ENCODE measurements at regions not wholly inside any gene's neighbourhood (a gene's known extent, or its start where the extent isn't known, plus 50 kb on each side); places are given as distances from the start of the nearest gene placed in this dataset.

DNA sequence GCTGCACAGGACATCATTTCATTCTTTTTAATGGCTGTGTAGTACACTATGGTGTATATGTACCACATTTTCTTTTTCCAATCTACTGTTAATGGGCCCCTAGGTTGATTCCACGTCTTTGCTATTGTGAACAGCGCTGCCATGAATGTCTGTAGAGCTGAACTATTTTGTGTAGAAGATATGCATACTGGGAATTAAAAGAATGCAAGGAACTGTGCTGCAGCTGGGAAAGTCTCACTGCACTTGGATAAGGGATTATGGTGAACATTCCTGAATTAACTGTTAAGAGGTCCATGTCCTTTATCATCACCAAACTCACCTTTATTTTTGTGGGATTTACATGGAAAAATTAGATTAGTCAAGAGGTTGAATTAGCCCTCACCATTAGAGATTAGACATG lies 224.7 kb downstream of the SNX19 start:
- Histone ChIP-seq H3K36me3 (ENCODE audit: insufficient read depth, low read length) (no peaks in the 10 kb centered on the region), H3K27me3 (ENCODE audit: control insufficient read depth, insufficient read depth, low read length) (peaks cover 24% of the 10 kb centered on the region), H3K4me1 (ENCODE audit: control insufficient read depth, insufficient read depth, low read length) (peaks cover 9% of the 10 kb centered on the region), H3K9ac (ENCODE audit: low read depth, low read length) (no peak overlapping the region), H3K4me2 (ENCODE audit: low read length) (no peak overlapping the region), H3K4me3 (ENCODE audit: low read length) (no peak overlapping the region), H3K9me3 (replicated peaks; ENCODE audit: low read length) (no peaks in the 10 kb centered on the region)

DNA sequence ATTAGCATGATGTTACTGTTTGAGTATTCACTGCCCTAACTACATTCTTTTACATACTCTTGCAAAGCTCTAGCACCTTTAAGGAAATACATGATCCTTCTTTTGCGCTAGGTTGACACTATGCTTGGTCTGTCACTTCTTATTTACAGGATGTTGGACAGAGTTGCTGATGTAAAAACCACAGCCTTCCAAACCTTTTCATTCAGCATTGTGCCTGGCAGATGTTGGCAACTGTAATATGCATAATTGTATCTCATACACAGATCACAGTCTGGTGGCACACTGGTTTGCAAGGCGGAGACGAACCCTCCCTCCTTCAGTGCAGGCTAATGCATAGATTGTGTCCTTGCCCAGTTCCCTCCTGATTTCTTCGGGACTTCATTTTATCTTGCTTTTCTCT lies 224.1 kb downstream of the SNX19 start:
- peaks cover 27% of the 10 kb centered on the region for H3K27me3 ChIP-seq (ENCODE audit: control insufficient read depth, insufficient read depth, low read length)
- H3K36me3 ChIP-seq (ENCODE audit: insufficient read depth, low read length): no peaks in the 10 kb centered on the region
- no peak overlapping the region for H3K4me2 ChIP-seq (ENCODE audit: low read length)
- no peak overlapping the region for H3K4me3 ChIP-seq (ENCODE audit: low read length)
- H3K9me3 ChIP-seq (replicated peaks; ENCODE audit: low read length): no peaks in the 10 kb centered on the region
- H3K4me1 ChIP-seq (ENCODE audit: control insufficient read depth, insufficient read depth, low read length): peaks cover 9% of the 10 kb centered on the region
- no peak overlapping the region for H3K9ac ChIP-seq (ENCODE audit: low read depth, low read length)

DNA sequence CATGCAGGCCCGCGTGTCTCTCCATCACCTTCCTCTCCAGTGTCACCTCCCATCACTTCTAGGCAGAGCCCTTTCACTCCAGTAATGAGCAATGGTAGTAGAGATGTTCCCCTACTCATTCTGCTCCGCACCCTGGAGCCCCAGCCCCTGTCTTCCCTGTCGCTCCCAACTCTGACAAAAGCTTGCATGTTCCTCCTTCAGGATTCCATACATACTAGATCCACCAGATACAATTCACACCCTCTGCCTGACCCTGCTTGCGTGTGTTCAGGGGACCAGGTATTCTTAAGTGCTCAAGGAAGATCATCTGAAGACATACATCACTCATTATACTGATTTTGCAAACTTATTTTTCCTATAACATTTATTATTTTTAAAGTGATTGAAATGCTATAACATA lies 222.7 kb downstream of the SNX19 start:
- Histone ChIP-seq H3K4me1 (ENCODE audit: control insufficient read depth, insufficient read depth, low read length) (peaks cover 9% of the 10 kb centered on the region), H3K4me2 (ENCODE audit: low read length) (no peak overlapping the region), H3K9me3 (replicated peaks; ENCODE audit: low read length) (no peaks in the 10 kb centered on the region), H3K4me3 (ENCODE audit: low read length) (no peak overlapping the region), H3K9ac (ENCODE audit: low read depth, low read length) (no peak overlapping the region), H3K36me3 (ENCODE audit: insufficient read depth, low read length) (no peaks in the 10 kb centered on the region), H3K27me3 (ENCODE audit: control insufficient read depth, insufficient read depth, low read length) (peaks cover 28% of the 10 kb centered on the region)

DNA sequence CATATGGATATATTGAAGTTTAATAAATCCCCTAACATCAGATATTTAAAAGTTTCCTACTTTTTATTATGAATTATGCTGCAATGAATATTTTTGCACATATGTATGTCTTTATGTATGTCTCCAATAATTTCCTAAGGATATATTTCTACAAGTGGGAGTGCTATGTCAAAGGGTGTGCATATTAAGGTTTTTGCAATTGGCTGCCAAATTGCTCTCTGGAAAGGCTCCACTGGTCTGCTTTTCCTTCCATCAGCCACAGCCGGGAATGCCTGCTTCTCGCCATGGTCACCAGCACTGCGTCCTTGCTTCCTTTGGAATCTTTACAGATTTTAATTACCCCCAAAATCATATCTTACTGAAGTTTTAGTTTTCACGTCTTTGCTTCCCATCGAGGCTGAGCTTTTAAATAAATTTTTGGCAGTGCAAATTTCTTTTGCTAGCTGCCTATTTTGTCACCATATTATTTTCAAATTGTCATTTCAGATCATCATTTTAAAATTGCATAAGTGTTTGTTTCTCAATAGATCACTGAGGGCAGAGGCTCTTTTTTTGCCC lies 221.7 kb downstream of the SNX19 start:
- Histone ChIP-seq H3K4me3 (ENCODE audit: low read length) (no peak overlapping the region), H3K27me3 (ENCODE audit: control insufficient read depth, insufficient read depth, low read length) (peaks cover 32% of the 10 kb centered on the region), H3K4me2 (ENCODE audit: low read length) (no peak overlapping the region), H3K9me3 (replicated peaks; ENCODE audit: low read length) (no peaks in the 10 kb centered on the region), H3K36me3 (ENCODE audit: insufficient read depth, low read length) (no peaks in the 10 kb centered on the region), H3K9ac (ENCODE audit: low read depth, low read length) (no peak overlapping the region), H3K4me1 (ENCODE audit: control insufficient read depth, insufficient read depth, low read length) (peaks cover under 1% of the 10 kb centered on the region)

DNA sequence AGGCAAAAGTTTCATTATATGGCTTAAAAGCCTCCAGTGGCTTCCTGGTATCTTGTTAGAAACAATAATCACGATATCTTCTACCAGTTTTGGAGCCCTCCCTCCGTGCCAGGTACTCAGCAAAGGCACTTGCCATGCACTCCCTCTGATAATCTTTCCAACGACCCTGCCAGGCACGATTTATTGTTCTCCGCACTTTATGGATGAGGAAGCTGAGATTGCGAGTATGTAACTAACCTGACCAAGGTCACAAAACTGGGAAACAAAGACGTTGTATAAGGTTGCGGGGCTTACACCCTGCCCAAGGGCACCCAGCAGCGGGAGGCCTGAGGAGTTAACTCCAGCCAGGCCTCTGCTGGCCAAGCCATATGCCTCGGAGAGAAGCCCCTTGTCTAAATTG lies 218.1 kb downstream of the SNX19 start:
- H3K9ac ChIP-seq (ENCODE audit: low read depth, low read length): no peak overlapping the region
- H3K9me3 ChIP-seq (replicated peaks; ENCODE audit: low read length): no peaks in the 10 kb centered on the region
- no peaks in the 10 kb centered on the region for H3K4me1 ChIP-seq (ENCODE audit: control insufficient read depth, insufficient read depth, low read length)
- H3K4me2 ChIP-seq (ENCODE audit: low read length): no peak overlapping the region
- peaks cover 22% of the 10 kb centered on the region for H3K27me3 ChIP-seq (ENCODE audit: control insufficient read depth, insufficient read depth, low read length)
- H3K36me3 ChIP-seq (ENCODE audit: insufficient read depth, low read length): no peaks in the 10 kb centered on the region
- H3K4me3 ChIP-seq (ENCODE audit: low read length): no peak overlapping the region

DNA sequence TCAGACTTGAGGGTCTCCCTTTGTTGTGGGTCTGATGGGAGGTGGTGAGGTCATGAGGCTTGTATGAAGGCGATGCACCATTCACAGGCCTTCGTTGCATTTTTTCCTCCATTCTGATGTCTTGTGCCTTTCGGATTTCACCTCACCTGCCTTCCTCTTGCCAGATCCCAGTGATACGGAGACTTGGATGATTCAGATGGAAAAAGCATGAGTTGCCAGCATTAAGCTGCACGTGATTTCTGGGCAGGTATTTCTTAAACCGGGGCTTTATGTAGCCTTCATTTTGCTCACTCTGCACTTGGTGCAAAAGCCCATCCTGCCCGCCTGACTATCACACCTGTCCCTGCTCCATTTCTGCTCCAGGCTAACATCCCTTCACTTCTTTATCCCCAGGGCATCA lies 216.7 kb downstream of the SNX19 start:
- H3K36me3 ChIP-seq (ENCODE audit: insufficient read depth, low read length): no peaks in the 10 kb centered on the region
- H3K4me3 ChIP-seq (ENCODE audit: low read length): no peak overlapping the region

DNA sequence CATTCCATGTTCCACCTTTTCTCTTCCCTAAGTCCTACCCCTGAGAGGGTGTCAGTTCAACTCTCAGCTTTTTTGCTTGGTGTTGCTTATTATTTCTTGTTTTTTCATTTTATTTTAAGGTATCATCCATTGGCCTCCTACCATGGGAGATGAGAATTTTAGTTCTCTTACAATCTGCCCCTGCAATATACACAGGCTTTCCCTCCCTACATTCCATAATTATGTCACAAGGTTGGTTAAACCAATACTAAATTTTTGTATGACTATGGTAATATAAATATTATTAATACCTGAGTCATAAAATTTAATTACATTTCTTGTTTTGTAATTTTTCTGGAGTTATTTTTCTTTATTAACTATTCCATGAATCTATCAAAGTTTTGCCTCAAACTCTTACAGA lies 216.2 kb downstream of the SNX19 start:
- no peak overlapping the region for H3K9ac ChIP-seq (ENCODE audit: low read depth, low read length)
- H3K27me3 ChIP-seq (ENCODE audit: control insufficient read depth, insufficient read depth, low read length): peaks cover 22% of the 10 kb centered on the region
- H3K4me1 ChIP-seq (ENCODE audit: control insufficient read depth, insufficient read depth, low read length): no peaks in the 10 kb centered on the region
- no peaks in the 10 kb centered on the region for H3K9me3 ChIP-seq (replicated peaks; ENCODE audit: low read length)
- H3K4me3 ChIP-seq (ENCODE audit: low read length): no peak overlapping the region
- no peaks in the 10 kb centered on the region for H3K36me3 ChIP-seq (ENCODE audit: insufficient read depth, low read length)
- H3K4me2 ChIP-seq (ENCODE audit: low read length): no peak overlapping the region

More for the DNA sequence above, 216.7 kb downstream of the SNX19 start:
- Histone ChIP-seq H3K9me3 (replicated peaks; ENCODE audit: low read length) (no peaks in the 10 kb centered on the region), H3K9ac (ENCODE audit: low read depth, low read length) (no peak overlapping the region), H3K4me1 (ENCODE audit: control insufficient read depth, insufficient read depth, low read length) (no peaks in the 10 kb centered on the region), H3K27me3 (ENCODE audit: control insufficient read depth, insufficient read depth, low read length) (peaks cover 22% of the 10 kb centered on the region), H3K4me2 (ENCODE audit: low read length) (no peak overlapping the region)

DNA sequence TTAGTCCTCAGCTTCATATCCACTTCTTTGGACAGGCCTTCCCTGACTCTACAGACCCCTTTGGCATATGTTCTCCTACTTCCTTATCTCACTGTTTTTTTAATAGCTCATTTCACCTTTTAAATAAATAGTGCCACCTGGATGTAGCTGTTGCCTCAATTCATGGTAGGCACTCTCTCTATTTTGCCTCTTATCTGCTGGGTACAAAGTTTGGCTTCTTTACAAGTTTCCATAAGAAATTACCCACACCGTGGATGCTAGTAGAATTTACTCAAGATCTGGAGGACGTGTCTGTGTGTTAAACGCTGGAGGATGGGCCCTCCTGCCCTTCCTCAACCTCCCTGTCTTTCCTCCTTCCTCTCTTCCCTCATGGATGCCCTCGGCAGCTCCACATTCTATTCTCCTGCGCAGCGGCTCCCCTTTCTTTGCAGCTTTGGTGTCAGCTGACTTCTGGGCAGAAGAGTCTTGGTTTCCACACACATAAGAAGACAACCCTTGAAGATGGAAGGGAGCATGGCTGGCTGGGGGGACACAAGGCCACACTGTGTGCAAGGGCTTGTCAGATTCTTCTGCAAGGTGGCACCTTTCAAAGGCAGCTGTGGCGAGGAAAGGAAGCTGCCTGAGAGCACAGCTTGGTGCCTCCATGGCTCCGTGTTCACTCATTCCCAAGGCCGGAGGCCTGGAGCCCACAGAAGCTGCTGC lies 212.6 kb downstream of the SNX19 start:
- Histone ChIP-seq H3K4me2 (ENCODE audit: low read length) (no peak overlapping the region), H3K36me3 (ENCODE audit: insufficient read depth, low read length) (no peaks in the 10 kb centered on the region), H3K4me1 (ENCODE audit: control insufficient read depth, insufficient read depth, low read length) (peaks cover 17% of the 10 kb centered on the region)

DNA sequence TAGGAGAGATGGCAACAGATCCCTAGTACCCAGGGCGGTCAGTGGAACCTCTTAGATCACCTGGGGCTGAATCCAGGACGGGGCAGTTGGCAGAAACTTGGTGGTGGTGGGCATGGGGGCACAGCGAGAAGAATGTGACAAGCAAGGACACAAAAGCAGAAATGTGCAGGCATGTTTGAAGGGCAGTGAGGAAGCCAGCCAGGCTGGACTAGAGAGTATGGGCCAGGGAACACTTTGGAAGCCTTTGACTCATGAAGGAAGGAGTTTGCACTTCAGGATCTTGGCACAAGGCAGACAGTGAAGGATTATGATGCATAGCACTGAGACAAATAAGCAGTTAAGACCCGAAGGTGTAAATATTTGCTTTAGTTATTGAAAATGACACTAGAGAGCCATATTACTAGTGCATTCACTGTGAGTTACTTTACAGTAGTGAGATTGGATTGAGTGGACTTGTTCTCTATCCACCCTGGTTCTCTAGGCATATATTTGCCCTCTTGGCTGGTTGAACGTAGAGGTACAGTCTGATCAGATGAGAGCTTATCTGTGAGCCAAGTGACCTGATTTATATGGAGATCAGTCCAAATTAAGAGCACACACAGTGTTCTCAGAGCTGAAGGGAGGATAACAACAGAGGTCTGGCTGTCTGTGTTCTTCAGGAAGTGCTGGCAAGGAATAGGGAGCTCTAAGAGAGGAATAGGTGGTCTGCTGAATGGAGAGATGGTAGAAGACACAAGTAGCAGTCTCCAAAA lies 210.4 kb downstream of the SNX19 start:
- H3K9ac ChIP-seq (ENCODE audit: low read depth, low read length): no peak overlapping the region
- H3K27me3 ChIP-seq (ENCODE audit: control insufficient read depth, insufficient read depth, low read length): peaks cover 4% of the 10 kb centered on the region
- peaks cover 17% of the 10 kb centered on the region for H3K4me1 ChIP-seq (ENCODE audit: control insufficient read depth, insufficient read depth, low read length)
- H3K4me3 ChIP-seq (ENCODE audit: low read length): no peak overlapping the region
- no peaks in the 10 kb centered on the region for H3K36me3 ChIP-seq (ENCODE audit: insufficient read depth, low read length)
- H3K4me2 ChIP-seq (ENCODE audit: low read length): no peak overlapping the region
- H3K9me3 ChIP-seq (replicated peaks; ENCODE audit: low read length): no peaks in the 10 kb centered on the region

More for the DNA sequence above, 212.6 kb downstream of the SNX19 start:
- Histone ChIP-seq H3K9me3 (replicated peaks; ENCODE audit: low read length) (no peaks in the 10 kb centered on the region), H3K9ac (ENCODE audit: low read depth, low read length) (no peak overlapping the region), H3K27me3 (ENCODE audit: control insufficient read depth, insufficient read depth, low read length) (peaks cover 3% of the 10 kb centered on the region), H3K4me3 (ENCODE audit: low read length) (no peak overlapping the region)

DNA sequence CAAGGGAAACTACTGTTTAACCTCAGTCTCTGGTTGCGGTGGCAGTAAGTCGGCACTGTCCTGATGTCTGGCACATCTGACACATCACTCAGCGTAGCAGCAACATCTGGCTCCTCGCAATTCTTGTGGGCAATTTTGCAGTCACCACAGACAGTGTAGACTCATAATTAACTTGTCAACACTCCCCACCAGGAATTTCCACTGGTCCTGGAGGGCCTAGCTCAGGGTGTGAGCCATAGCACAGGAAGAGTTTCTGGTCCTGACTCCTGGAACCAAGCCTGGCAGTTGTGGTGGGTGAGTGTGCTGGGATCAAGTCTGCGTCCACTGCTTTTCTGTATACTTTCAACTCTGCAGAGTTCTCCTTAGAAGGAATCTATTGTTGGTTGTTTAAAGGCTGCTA lies 209.7 kb downstream of the SNX19 start:
- Histone ChIP-seq H3K4me2 (ENCODE audit: low read length) (no peak overlapping the region), H3K9me3 (replicated peaks; ENCODE audit: low read length) (no peaks in the 10 kb centered on the region), H3K4me1 (ENCODE audit: control insufficient read depth, insufficient read depth, low read length) (peaks cover 17% of the 10 kb centered on the region), H3K27me3 (ENCODE audit: control insufficient read depth, insufficient read depth, low read length) (peaks cover 6% of the 10 kb centered on the region), H3K36me3 (ENCODE audit: insufficient read depth, low read length) (no peaks in the 10 kb centered on the region), H3K9ac (ENCODE audit: low read depth, low read length) (no peak overlapping the region), H3K4me3 (ENCODE audit: low read length) (no peak overlapping the region)

DNA sequence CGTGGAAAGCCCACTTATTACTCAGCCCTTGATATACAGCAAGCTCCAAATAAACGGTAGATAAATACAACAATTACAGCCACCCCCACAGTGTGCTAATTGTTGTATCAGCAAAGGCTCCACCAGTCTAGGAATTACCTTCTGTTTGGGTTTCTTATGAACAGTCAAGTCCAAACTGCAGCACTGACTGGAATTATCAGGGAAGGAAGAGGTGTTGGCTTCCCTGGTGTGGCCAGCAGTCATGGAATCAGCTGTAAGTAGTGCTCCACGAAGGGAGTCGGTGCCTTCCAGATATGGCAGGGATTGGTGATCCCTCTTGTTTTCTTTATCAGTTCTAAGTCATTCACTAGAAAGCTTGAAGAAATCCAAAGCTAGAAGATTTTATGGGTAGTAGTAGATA lies 209.1 kb downstream of the SNX19 start:
- Histone ChIP-seq H3K9me3 (replicated peaks; ENCODE audit: low read length) (no peaks in the 10 kb centered on the region), H3K4me3 (ENCODE audit: low read length) (no peak overlapping the region), H3K27me3 (ENCODE audit: control insufficient read depth, insufficient read depth, low read length) (peaks cover 11% of the 10 kb centered on the region), H3K9ac (ENCODE audit: low read depth, low read length) (no peak overlapping the region), H3K36me3 (ENCODE audit: insufficient read depth, low read length) (no peaks in the 10 kb centered on the region), H3K4me2 (ENCODE audit: low read length) (no peak overlapping the region), H3K4me1 (ENCODE audit: control insufficient read depth, insufficient read depth, low read length) (peaks cover 17% of the 10 kb centered on the region)

Measured in skeletal muscle satellite cell (primary cell).